Mucosa of descending colon (tissue), 3 donors: ENCODE measurements at regions not wholly inside any gene's neighbourhood (a gene's known extent, or its start where the extent isn't known, plus 50 kb on each side); places are given as distances from the start of the nearest gene placed in this dataset.

ENCODE experiments used
- ATAC-seq: fragments of 200-7000 bp; cut with Tn5 transposase; one replicate; pipeline ENCODE4 v1.9.1; 2020; ENCODE audit warnings: mild to moderate bottlenecking, moderate library complexity
- DNase-seq, 3 donors: peaks; one replicate each; pipeline ENCODE4 v3.0.0-alpha.2; 2020
- H3K36me3 ChIP-seq: fragments of 200-600 bp; one replicate; pipeline ENCODE4 v1.8.0; 2021; ENCODE audit warnings: low read depth, mild to moderate bottlenecking
- H3K4me1 ChIP-seq: fragments of 200-600 bp; one replicate; pipeline ENCODE4 v1.8.0; 2021; ENCODE audit warnings: low read depth, mild to moderate bottlenecking
- H3K4me3 ChIP-seq: fragments of 200-600 bp; one replicate; pipeline ENCODE4 v1.8.0; 2021; ENCODE audit warnings: mild to moderate bottlenecking
- H3K9me3 ChIP-seq: fragments of 200-600 bp; one replicate; pipeline ENCODE4 v1.8.0; 2021; ENCODE audit warnings: mild to moderate bottlenecking
- CTCF ChIP-seq: fragments of 200-600 bp; IDR thresholded peaks from one replicate; pipeline ENCODE4 v1.8.0; 2022; ENCODE audit warnings: antibody characterized with exemption, mild to moderate bottlenecking
- intact Hi-C, 2 donors: fragments of 100-400 bp; cut with DNase I in 1 of 2; cut with micrococcal nuclease in 1 of 2; formaldehyde crosslinking; loops; one replicate each; pipeline versions ENCODE4 v1.11.0 to v1.11.1; 2022; cut with DNase I, micrococcal nuclease
- donor health status: DM: no; HTN: no; CAD: no; lungs with moderate emphysema.
- donor health status: DM: no; HTN: no; CAD: no.
- donor health status: DM: no; HTN: yes; CAD: no.

DNA sequence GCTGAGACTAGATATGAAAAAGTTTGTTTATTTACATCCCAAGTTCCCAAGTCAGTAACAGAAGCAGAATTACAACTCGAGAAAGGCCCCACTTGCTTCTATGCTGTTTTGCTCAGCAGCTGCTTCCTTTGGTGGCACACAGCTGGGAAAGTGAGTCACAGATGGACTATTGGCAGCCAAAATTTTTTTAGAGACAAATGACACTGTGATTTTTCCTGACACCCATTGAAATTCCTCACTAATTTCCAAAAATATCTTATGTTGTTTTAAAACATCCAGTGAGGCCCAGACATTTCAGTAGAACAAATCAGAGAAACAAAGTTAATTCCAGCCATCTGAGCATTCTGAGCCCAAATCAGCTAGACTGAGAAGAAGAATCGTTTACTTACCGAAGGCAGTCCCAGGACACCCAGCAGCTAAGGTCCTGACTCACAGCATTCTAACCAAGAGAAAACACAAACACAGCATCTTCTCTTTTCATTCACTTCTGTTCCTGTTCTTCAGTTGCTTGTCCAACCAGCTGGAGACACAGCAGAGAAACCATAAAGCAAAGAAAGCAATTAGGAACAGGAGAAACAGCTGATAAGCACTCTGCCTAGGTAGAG, 188.3 kb downstream of the DAD1 start:
- intact Hi-C loops = no loop called here
- TF ChIP-seq CTCF = no peak
- Histone ChIP-seq H3K4me1 (no peaks in the 10 kb centered on the region), H3K9me3 (no peaks in the 10 kb centered on the region), H3K36me3 (no peaks in the 10 kb centered on the region), H3K4me3 (no peak overlapping the region)
- no peak for DNase-seq
- ATAC-seq = no peak

DNA sequence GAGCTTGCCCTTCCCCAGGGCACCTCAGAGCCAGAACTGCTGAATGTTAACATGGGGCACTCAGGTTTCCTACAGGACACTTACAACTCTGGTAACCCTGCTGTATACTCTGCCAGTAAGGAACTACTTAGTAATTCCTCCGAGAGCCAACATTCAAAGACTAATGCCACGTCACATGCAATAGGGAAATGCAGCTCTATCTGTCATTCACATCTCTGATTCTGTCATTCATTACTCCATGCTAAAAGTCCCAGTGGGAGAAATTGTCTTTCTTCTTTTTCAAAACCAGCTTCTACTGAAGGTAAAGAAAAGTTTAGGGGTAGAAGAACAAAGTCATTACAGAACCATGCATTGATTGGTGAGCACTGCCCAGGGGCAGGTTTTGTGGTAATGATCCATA, 189.2 kb downstream of the DAD1 start:
- intact Hi-C loops = no loop called here
- H3K36me3 ChIP-seq = no peaks in the 10 kb centered on the region
- H3K4me1 ChIP-seq = no peaks in the 10 kb centered on the region

GRCh38 chr14:22397221-22397737, 191.7 kb downstream of the DAD1 start:
- no peak for DNase-seq
- Histone ChIP-seq H3K4me1 (no peaks in the 10 kb centered on the region), H3K9me3 (no peaks in the 10 kb centered on the region), H3K4me3 (no peak overlapping the region), H3K36me3 (no peaks in the 10 kb centered on the region)
- no peak for ATAC-seq
- intact Hi-C loops = no loop called here
- no peak for TF ChIP-seq CTCF

More for the DNA sequence above, 189.2 kb downstream of the DAD1 start:
- no peak overlapping the region for H3K4me3 ChIP-seq
- no peak for TF ChIP-seq CTCF
- DNase-seq = no peak
- H3K9me3 ChIP-seq = no peaks in the 10 kb centered on the region
- ATAC-seq = no peak

GRCh38 chr14:22395803-22396202, 193.2 kb downstream of the DAD1 start:
- H3K4me3 ChIP-seq = no peak overlapping the region
- H3K9me3 ChIP-seq = no peaks in the 10 kb centered on the region
- peaks cover 10% of the 10 kb centered on the region for H3K4me1 ChIP-seq
- no peak for ATAC-seq
- DNase-seq = no peak
- no peak for TF ChIP-seq CTCF
- no peaks in the 10 kb centered on the region for H3K36me3 ChIP-seq
- intact Hi-C loops = no loop called here

- TF ChIP-seq CTCF = no peak
- no peaks in the 10 kb centered on the region for H3K36me3 ChIP-seq
- ATAC-seq (no peak), DNase-seq (no peak)
- no peak overlapping the region for H3K4me3 ChIP-seq
- intact Hi-C loops = no loop called here
- H3K9me3 ChIP-seq = no peaks in the 10 kb centered on the region
- H3K4me1 ChIP-seq = peaks cover 12% of the 10 kb centered on the region
Observed at GRCh38 chr14:22394616-22395015, 194.4 kb downstream of the DAD1 start.

GRCh38 chr14:22393796-22394195, 195.2 kb downstream of the DAD1 start:
- Histone ChIP-seq H3K4me1 (peaks cover 12% of the 10 kb centered on the region), H3K36me3 (no peaks in the 10 kb centered on the region), H3K4me3 (no peak overlapping the region), H3K9me3 (no peaks in the 10 kb centered on the region)
- intact Hi-C loops = loop anchor here in 1 of 2 donors (2.0 kb wide), 1 partner anchor 79 kb away; no protein-coding TSS in a partner anchor
- no peak for ATAC-seq
- no peak for DNase-seq
- no peak for TF ChIP-seq CTCF
